Mesenteric fat pad (tissue), 1 donor: ENCODE measurements at regions not wholly inside any gene's neighbourhood (a gene's known extent, or its start where the extent isn't known, plus 50 kb on each side); places are given as distances from the start of the nearest gene placed in this dataset.

Experiments
- DNase-seq: peaks from one replicate; pipeline ENCODE4 v3.0.0-alpha.2; 2020; ENCODE audit warnings: low spot score
- donor health status: DM: yes; HTN: yes; CAD: no.

- DNase-seq = no peak
Measured at GRCh38 chr17:77361986-77362620, 221.3 kb downstream of the SEC14L1 start.

- DNase-seq = no peak
Measured at GRCh38 chr17:77363821-77364361, 223.1 kb downstream of the SEC14L1 start.

- no peak for DNase-seq
Measured at GRCh38 chr17:77364381-77364911, 223.7 kb downstream of the SEC14L1 start.

GRCh38 chr17:77364941-77365583 is 224.3 kb downstream of the SEC14L1 start:
- no peak for DNase-seq

- DNase-seq = no peak
Measured at GRCh38 chr17:77365584-77366186, 224.9 kb downstream of the SEC14L1 start.

GRCh38 chr17:77366206-77366557 is 225.4 kb downstream of the SEC14L1 start:
- DNase-seq = no peak

- no peak for DNase-seq
Measured at GRCh38 chr17:77366558-77367245, 225.9 kb downstream of the SEC14L1 start.

GRCh38 chr17:77369544-77369971 is 228.8 kb downstream of the SEC14L1 start:
- DNase-seq = no peak

- DNase-seq = no peak
Measured at GRCh38 chr17:77370586-77370985, 229.8 kb downstream of the SEC14L1 start.

GRCh38 chr17:77371117-77371887 is 230.5 kb downstream of the SEC14L1 start:
- no peak for DNase-seq

GRCh38 chr17:77371888-77372443 is 231.2 kb downstream of the SEC14L1 start:
- DNase-seq = no peak

- DNase-seq = peak; percentile 95
Measured at GRCh38 chr17:77372444-77373298, 231.9 kb downstream of the SEC14L1 start.

- DNase-seq = no peak
Measured at GRCh38 chr17:77373299-77374169, 232.8 kb downstream of the SEC14L1 start.

GRCh38 chr17:77374170-77374936 is 233.6 kb downstream of the SEC14L1 start:
- DNase-seq = no peak

- DNase-seq = no peak
Measured at GRCh38 chr17:77375108-77375916, 234.5 kb downstream of the SEC14L1 start.

GRCh38 chr17:77375917-77376651 is 235.3 kb downstream of the SEC14L1 start:
- no peak for DNase-seq
